Lung (tissue), 11 donors: ENCODE measurements at regions not wholly inside any gene's neighbourhood (a gene's known extent, or its start where the extent isn't known, plus 50 kb on each side); places are given as distances from the start of the nearest gene placed in this dataset.

ENCODE experiments used
- ATAC-seq: fragments of 200-7000 bp; cut with Tn5 transposase; one replicate; pipeline ENCODE4 v1.9.1; 2020; ENCODE audit warnings: moderate number of reproducible peaks; ENCODE audit not compliant: insufficient read depth, low FRiP score
- DNase-seq, 3 donors: peaks; one replicate each; pipeline ENCODE4 v3.0.0-alpha.2; 2013 to 2017
- H3K27ac ChIP-seq, 2 donors: one replicate each; pipeline ENCODE4 v1.5.1; 2013; ENCODE audit warnings: mild to moderate bottlenecking in 2 of 2, moderate library complexity in 2 of 2, control low read depth in 1 of 2, inconsistent platforms in 1 of 2, low read depth in 1 of 2, low read length in 1 of 2
- H3K27me3 ChIP-seq, 3 donors: one replicate each; pipeline ENCODE4 v1.5.1; 2013; ENCODE audit warnings: low read length in 2 of 3; ENCODE audit not compliant: control insufficient read depth in 3 of 3, insufficient read depth in 3 of 3
- H3K36me3 ChIP-seq, 4 donors: one replicate each; pipeline ENCODE4 v1.5.1; 2013; ENCODE audit warnings: low read length in 4 of 4, mild to moderate bottlenecking in 1 of 4, moderate library complexity in 1 of 4; ENCODE audit not compliant: control insufficient read depth in 4 of 4, insufficient read depth in 4 of 4
- H3K4me1 ChIP-seq, 5 donors: one replicate each; pipeline ENCODE4 v1.5.1; 2013; ENCODE audit warnings: low read length in 5 of 5, mild to moderate bottlenecking in 2 of 5, moderate library complexity in 1 of 5; ENCODE audit not compliant: control insufficient read depth in 5 of 5, insufficient read depth in 5 of 5
- H3K4me3 ChIP-seq: one replicate; pipeline ENCODE4 v1.5.1; 2013; ENCODE audit warnings: mild to moderate bottlenecking, control low read depth, moderate library complexity
- H3K9ac ChIP-seq, 2 donors: one replicate each; pipeline ENCODE4 v1.5.1; 2013; ENCODE audit warnings: low read length in 2 of 2, control low read depth in 1 of 2; ENCODE audit not compliant: insufficient read depth in 1 of 2
- H3K9me3 ChIP-seq, 4 donors: one replicate each; pipeline ENCODE4 v1.5.1; 2013; ENCODE audit warnings: low read length in 3 of 4, mild to moderate bottlenecking in 1 of 4, moderate library complexity in 1 of 4; ENCODE audit not compliant: control insufficient read depth in 4 of 4, insufficient read depth in 3 of 4
- WGBS, 2 donors: extraction: QIAGEN DNeasy Blood & Tissue Kit; methylation state at CpG; one replicate each; pipeline ENCODE4 v1.1.7; 2013; 5-methylcytosine and 5-hydroxymethylcytosine counted together
- TF ChIP-seq, protein P1 (sequence below): IDR thresholded peaks from 2 replicates; pipeline ENCODE4 v1.5.1; 2012; ENCODE audit warnings: mild to moderate bottlenecking; ENCODE audit errors: control extremely low read depth, extremely low read depth
- donor health status: control.
- donor health status: control.
- donor health status: Bipolar disorder and iron deficiency.
- donor health status: healthy.
- donor health status: DM: yes; HTN: yes; CAD: no.

DNA sequence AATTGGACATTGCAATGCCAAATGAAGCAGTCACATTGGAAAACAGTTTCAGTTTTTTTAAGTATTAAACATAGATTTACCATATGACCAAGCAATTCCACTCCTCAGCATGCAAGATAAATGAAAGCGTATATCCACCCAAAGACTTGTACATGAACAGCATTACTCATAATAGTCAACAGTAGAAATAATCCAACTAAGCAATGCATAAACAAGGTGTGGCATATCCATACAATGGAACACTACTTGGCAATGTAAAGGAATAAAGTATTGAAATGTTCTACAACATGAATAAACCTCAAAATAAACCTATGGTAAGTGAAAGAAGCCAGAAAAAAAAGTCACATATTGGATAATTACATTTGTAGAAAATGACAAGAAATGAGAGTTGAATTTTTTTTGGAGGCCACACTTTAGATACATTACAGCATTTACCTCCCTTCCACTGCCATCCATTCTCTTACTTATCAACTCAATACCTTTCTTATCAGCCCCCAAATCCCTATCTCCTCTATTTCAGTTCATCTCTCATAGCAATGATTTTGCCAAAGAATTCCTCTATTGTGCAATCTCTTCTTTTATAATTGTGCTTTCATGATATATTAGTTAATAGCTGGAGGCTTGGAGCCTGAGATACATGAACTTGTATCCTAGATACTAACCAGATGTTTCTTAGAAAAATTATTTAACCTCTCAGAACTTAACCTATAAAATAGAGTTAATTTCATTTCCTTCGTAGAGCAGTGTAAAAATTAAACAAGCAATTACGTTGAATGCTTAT lies 414.2 kb upstream of the C1orf87 start:
- no peak overlapping the region for H3K9ac ChIP-seq
- peaks cover 0 to 1% (median 0%) of the 10 kb centered on the region in 4 donors for H3K9me3 ChIP-seq
- TF ChIP-seq, protein P1, sequence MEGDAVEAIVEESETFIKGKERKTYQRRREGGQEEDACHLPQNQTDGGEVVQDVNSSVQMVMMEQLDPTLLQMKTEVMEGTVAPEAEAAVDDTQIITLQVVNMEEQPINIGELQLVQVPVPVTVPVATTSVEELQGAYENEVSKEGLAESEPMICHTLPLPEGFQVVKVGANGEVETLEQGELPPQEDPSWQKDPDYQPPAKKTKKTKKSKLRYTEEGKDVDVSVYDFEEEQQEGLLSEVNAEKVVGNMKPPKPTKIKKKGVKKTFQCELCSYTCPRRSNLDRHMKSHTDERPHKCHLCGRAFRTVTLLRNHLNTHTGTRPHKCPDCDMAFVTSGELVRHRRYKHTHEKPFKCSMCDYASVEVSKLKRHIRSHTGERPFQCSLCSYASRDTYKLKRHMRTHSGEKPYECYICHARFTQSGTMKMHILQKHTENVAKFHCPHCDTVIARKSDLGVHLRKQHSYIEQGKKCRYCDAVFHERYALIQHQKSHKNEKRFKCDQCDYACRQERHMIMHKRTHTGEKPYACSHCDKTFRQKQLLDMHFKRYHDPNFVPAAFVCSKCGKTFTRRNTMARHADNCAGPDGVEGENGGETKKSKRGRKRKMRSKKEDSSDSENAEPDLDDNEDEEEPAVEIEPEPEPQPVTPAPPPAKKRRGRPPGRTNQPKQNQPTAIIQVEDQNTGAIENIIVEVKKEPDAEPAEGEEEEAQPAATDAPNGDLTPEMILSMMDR, result no peak
- H3K4me1 ChIP-seq, result peaks cover 0 to 7% (median 0%) of the 10 kb centered on the region in 5 donors
- no peaks in the 10 kb centered on the region for H3K27me3 ChIP-seq
- WGBS, 2 donors, result 74 to 92% methylated on average over 3 of the region's 3 CpGs
- ATAC-seq (no peak), DNase-seq (peak in 2 of 3 donors; percentile 56 to 72)
- H3K27ac ChIP-seq, result no peak overlapping the region
- H3K4me3 ChIP-seq, result no peak overlapping the region
- no peaks in the 10 kb centered on the region for H3K36me3 ChIP-seq

DNA sequence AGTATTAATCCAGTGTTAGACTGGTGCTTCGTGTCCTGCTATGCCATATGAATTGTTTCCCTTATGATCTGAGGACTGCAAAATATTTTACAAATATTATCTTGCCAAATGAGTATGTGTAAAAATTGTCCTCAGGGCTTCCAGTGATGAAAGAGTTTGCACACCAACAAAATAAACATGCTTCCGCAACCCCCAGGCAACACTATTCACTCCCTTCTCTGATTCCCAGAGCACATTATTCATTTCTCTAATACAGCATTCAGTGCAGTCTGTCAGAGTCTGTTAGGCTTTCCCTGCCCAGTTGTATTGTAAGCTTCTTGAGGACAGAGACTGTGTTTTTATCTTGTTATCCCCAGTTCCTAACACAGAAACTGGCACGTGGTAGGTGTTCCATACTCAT lies 409.9 kb upstream of the C1orf87 start:
- ATAC-seq, result no peak
- no peak overlapping the region for H3K27ac ChIP-seq
- H3K27me3 ChIP-seq, result no peaks in the 10 kb centered on the region
- WGBS, 2 donors, result 64 to 72% methylated on average over 3 of the region's 3 CpGs
- peaks cover 0 to 1% (median 0%) of the 10 kb centered on the region in 4 donors for H3K9me3 ChIP-seq
- peaks cover 0 to 4% (median 0%) of the 10 kb centered on the region in 5 donors for H3K4me1 ChIP-seq
- H3K36me3 ChIP-seq, result no peaks in the 10 kb centered on the region
- DNase-seq, result peak in 2 of 3 donors; percentile 4 to 25
- TF ChIP-seq, protein P1, result no peak
- no peak overlapping the region for H3K4me3 ChIP-seq
- H3K9ac ChIP-seq, result no peak overlapping the region

GRCh38 chr1:60470246-60470645 lies 396.7 kb upstream of the C1orf87 start:
- no peak overlapping the region for H3K27ac ChIP-seq
- H3K4me3 ChIP-seq, result no peak overlapping the region
- ATAC-seq (no peak), DNase-seq (no peak)
- 29 to 48% methylated on average over 1 of the region's 1 CpG for WGBS, 2 donors
- H3K27me3 ChIP-seq, result no peaks in the 10 kb centered on the region
- no peak overlapping the region for H3K9ac ChIP-seq
- no peaks in the 10 kb centered on the region for H3K9me3 ChIP-seq
- H3K36me3 ChIP-seq, result no peaks in the 10 kb centered on the region
- TF ChIP-seq, protein P1, result no peak
- H3K4me1 ChIP-seq, result no peaks in the 10 kb centered on the region
